PFSK-1 (cell line): ENCODE measurements at regions not wholly inside any gene's neighbourhood (a gene's known extent, or its start where the extent isn't known, plus 50 kb on each side); places are given as distances from the start of the nearest gene placed in this dataset.

Experiments
- POLR2AphosphoS5 ChIP-seq: IDR thresholded peaks from 2 replicates; pipeline ENCODE4 v1.6.1; 2012; ENCODE audit warnings: low read depth, mild to moderate bottlenecking, control low read depth, low read length, moderate library complexity
- REST ChIP-seq, 2 experiments: IDR thresholded peaks; 2 replicates each; pipeline versions ENCODE4 v1.6.1 to v1.8.0; 2011 to 2012; ENCODE audit warnings: low read depth in 2 of 2, low read length in 2 of 2, control low read depth in 1 of 2, inconsistent platforms in 1 of 2, mild to moderate bottlenecking in 1 of 2, moderate library complexity in 1 of 2; ENCODE audit not compliant: insufficient read depth in 1 of 2
- TAF1 ChIP-seq: IDR thresholded peaks from 2 replicates; pipeline ENCODE4 v1.6.1; 2012; ENCODE audit warnings: low read length, control low read depth, borderline replicate concordance; ENCODE audit not compliant: insufficient read depth

GRCh38 chr3:159938714-159939113 is 49.9 kb upstream of the IL12A start:
- TF ChIP-seq POLR2AphosphoS5: no peak
- no peak for TF ChIP-seq TAF1
- no peak for TF ChIP-seq REST (IDR thresholded peaks at IDR 0.05; ENCODE audit: insufficient read depth in 1 of 2, low read depth in 2 of 2, low read length in 2 of 2)
